H1 (cell line): ENCODE measurements at regions not wholly inside any gene's neighbourhood (a gene's known extent, or its start where the extent isn't known, plus 50 kb on each side); places are given as distances from the start of the nearest gene placed in this dataset.

ENCODE experiments used
- MAX ChIP-seq: IDR thresholded peaks from 2 replicates; pipeline ENCODE4 v1.6.1; 2012; ENCODE audit warnings: inconsistent platforms
- SAP30 ChIP-seq: fragments of 300-600 bp; sonication (generic); IDR thresholded peaks from 2 replicates; pipeline ENCODE4 v1.7.1; 2012; ENCODE audit warnings: low read length, moderate library complexity, mild to moderate bottlenecking, inconsistent platforms; ENCODE audit not compliant: insufficient read depth, insufficient replicate concordance
- TCF12 ChIP-seq: IDR thresholded peaks from 2 replicates; pipeline ENCODE4 v1.6.1; 2011; ENCODE audit warnings: low read depth, mild to moderate bottlenecking, low read length

- TF ChIP-seq MAX (no peak), SAP30 (no peak), TCF12 (no peak)
Observed at GRCh38 chr3:165256554-165257065, 60.4 kb upstream of the SLITRK3 start (continued).
